ENCODE measurements at regions not wholly inside any gene's neighbourhood (a gene's known extent, or its start where the extent isn't known, plus 50 kb on each side); places are given as distances from the start of the nearest gene placed in this dataset.

DNA sequence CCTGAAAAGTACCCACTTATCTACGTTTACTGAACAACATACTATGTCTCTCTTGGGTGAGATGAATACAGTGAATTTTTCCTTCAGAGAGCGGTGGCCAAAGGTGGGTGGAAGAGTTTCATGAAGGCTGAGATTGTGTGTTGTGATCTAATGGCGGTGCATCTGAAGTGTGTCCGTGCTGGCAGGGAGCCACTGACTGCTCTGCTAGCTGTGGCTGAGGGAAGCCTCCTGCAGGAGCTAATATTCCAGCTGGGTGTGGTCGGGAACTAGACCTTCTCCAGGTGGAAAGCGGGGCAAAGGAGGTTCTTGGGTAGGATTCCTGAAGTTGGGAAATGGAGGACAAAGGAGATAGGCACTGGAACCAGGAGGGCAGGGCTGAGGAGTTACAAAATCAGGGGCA lies 69.2 kb upstream of the GRB10 start:
- TF ChIP-seq, protein P1, sequence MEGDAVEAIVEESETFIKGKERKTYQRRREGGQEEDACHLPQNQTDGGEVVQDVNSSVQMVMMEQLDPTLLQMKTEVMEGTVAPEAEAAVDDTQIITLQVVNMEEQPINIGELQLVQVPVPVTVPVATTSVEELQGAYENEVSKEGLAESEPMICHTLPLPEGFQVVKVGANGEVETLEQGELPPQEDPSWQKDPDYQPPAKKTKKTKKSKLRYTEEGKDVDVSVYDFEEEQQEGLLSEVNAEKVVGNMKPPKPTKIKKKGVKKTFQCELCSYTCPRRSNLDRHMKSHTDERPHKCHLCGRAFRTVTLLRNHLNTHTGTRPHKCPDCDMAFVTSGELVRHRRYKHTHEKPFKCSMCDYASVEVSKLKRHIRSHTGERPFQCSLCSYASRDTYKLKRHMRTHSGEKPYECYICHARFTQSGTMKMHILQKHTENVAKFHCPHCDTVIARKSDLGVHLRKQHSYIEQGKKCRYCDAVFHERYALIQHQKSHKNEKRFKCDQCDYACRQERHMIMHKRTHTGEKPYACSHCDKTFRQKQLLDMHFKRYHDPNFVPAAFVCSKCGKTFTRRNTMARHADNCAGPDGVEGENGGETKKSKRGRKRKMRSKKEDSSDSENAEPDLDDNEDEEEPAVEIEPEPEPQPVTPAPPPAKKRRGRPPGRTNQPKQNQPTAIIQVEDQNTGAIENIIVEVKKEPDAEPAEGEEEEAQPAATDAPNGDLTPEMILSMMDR (IDR thresholded peaks at IDR 0.05; ENCODE audit: borderline replicate concordance, extremely low read depth, low read length, poor library complexity, severe bottlenecking): no peak
- TF ChIP-seq EZH2 (IDR thresholded peaks at IDR 0.05; ENCODE audit: borderline replicate concordance, low read depth, low read length, severe bottlenecking): no peak
